Natural killer cell (primary cell): ENCODE measurements at regions not wholly inside any gene's neighbourhood (a gene's known extent, or its start where the extent isn't known, plus 50 kb on each side); places are given as distances from the start of the nearest gene placed in this dataset.

Experiments used
- ATAC-seq, 3 donors: fragments of 150-1000 bp in 2 of 3; fragments of 200-7000 bp in 1 of 3; cut with Tn5 transposase; 1 replicate in 1 of 3; 2 replicates in 2 of 3; pipeline ENCODE4 v1.10.0; 2021; ENCODE audit warnings: mild to moderate bottlenecking in 2 of 3, moderate library complexity in 2 of 3
- DNase-seq, 2 donors: peaks; one replicate each; pipeline versions ENCODE4 v3.0.0 to v3.0.0-alpha.2; 2013 to 2021; ENCODE audit warnings: mixed read lengths in 1 of 2
- H3K27ac ChIP-seq: one replicate; pipeline ENCODE4 v1.5.1; 2013; ENCODE audit warnings: mild to moderate bottlenecking, low read length
- H3K27me3 ChIP-seq: one replicate; pipeline ENCODE4 v1.6.1; 2013; ENCODE audit warnings: low read length; ENCODE audit not compliant: control insufficient read depth, insufficient read depth
- H3K36me3 ChIP-seq: one replicate; pipeline ENCODE4 v1.6.1; 2013; ENCODE audit warnings: low read length; ENCODE audit not compliant: control insufficient read depth, insufficient read depth
- H3K4me1 ChIP-seq: one replicate; pipeline ENCODE4 v1.6.1; 2013; ENCODE audit warnings: low read length; ENCODE audit not compliant: control insufficient read depth, insufficient read depth
- H3K4me3 ChIP-seq: one replicate; pipeline ENCODE4 v1.5.1; 2013; ENCODE audit warnings: low read length
- H3K9me3 ChIP-seq: one replicate; pipeline ENCODE4 v1.6.1; 2013; ENCODE audit warnings: low read length; ENCODE audit not compliant: control insufficient read depth, insufficient read depth
- H3K27ac Mint-ChIP-seq, 2 donors: one replicate each; pipeline ENCODE4 v1.8.0; 2022; ENCODE audit warnings: mild to moderate bottlenecking in 2 of 2, mixed read lengths in 2 of 2, moderate library complexity in 1 of 2
- H3K27me3 Mint-ChIP-seq, 2 donors: one replicate each; pipeline ENCODE4 v1.8.0; 2022; ENCODE audit warnings: low read depth in 2 of 2, mixed read lengths in 2 of 2
- H3K36me3 Mint-ChIP-seq: one replicate; pipeline ENCODE4 v1.8.0; 2022; ENCODE audit warnings: mixed read lengths
- H3K4me1 Mint-ChIP-seq, 2 donors: one replicate each; pipeline ENCODE4 v1.8.0; 2022; ENCODE audit warnings: mixed read lengths in 2 of 2
- H3K4me3 Mint-ChIP-seq: one replicate; pipeline ENCODE4 v1.8.0; 2022; ENCODE audit warnings: mild to moderate bottlenecking, moderate library complexity, mixed read lengths
- H3K9me3 Mint-ChIP-seq, 2 donors: one replicate each; pipeline ENCODE4 v1.8.0; 2022; ENCODE audit warnings: mixed read lengths in 2 of 2
- CTCF ChIP-seq: fragments of 200-600 bp; IDR thresholded peaks from one replicate; pipeline ENCODE4 v1.8.0; 2022; ENCODE audit warnings: antibody characterized with exemption
- WGBS: methylation state at CpG from one replicate; pipeline ENCODE4 v1.1.7; 2013; ENCODE audit warnings: missing lambda C conversion rate; ENCODE audit not compliant: insufficient coverage; 5-methylcytosine and 5-hydroxymethylcytosine counted together
- intact Hi-C: fragments of 100-400 bp; cut with micrococcal nuclease; formaldehyde crosslinking; loops from one replicate; pipeline ENCODE4 v1.14.2; 2022

GRCh38 chr20:18943542-18943941 is 130.0 kb downstream of the SCP2D1 start:
- Histone ChIP-seq H3K27ac (no peak overlapping the region), H3K9me3 (no peaks in the 10 kb centered on the region), H3K4me3 (no peak overlapping the region), H3K36me3 (no peaks in the 10 kb centered on the region), H3K27me3 (no peaks in the 10 kb centered on the region), H3K4me1 (no peaks in the 10 kb centered on the region)
- Mint-ChIP-seq H3K36me3 (no peaks in the 10 kb centered on the region), H3K4me1 (no peaks in the 10 kb centered on the region), H3K27ac (no peak overlapping the region), H3K4me3 (no peak overlapping the region), H3K27me3 (peaks cover 10 to 13% of the 10 kb centered on the region in 2 donors), H3K9me3 (peaks cover 2 to 4% of the 10 kb centered on the region in 2 donors)
- intact Hi-C loops = no loop called here
- no peak for DNase-seq
- ATAC-seq = no peak
- WGBS = 91% methylated on average over 4 of the region's 4 CpGs
- TF ChIP-seq CTCF = no peak

- no peaks in the 10 kb centered on the region for H3K9me3 ChIP-seq
- no peaks in the 10 kb centered on the region for H3K36me3 ChIP-seq
- Mint-ChIP-seq H3K27ac (no peak overlapping the region), H3K4me1 (no peaks in the 10 kb centered on the region), H3K27me3 (peaks cover 0 to 3% of the 10 kb centered on the region in 2 donors), H3K9me3 (peaks cover 0 to 4% of the 10 kb centered on the region in 2 donors), H3K4me3 (no peak overlapping the region), H3K36me3 (no peaks in the 10 kb centered on the region)
- H3K4me1 ChIP-seq = no peaks in the 10 kb centered on the region
- DNase-seq (no peak), ATAC-seq (no peak)
- TF ChIP-seq CTCF = no peak
- intact Hi-C loops = no loop called here
- no peak overlapping the region for H3K4me3 ChIP-seq
- WGBS = 78% methylated on average over 3 of the region's 4 CpGs
- H3K27ac ChIP-seq = no peak overlapping the region
- H3K27me3 ChIP-seq = no peaks in the 10 kb centered on the region
Observed at GRCh38 chr20:18956890-18957289, 143.3 kb downstream of the SCP2D1 start.

GRCh38 chr20:18957328-18957727 is 143.7 kb downstream of the SCP2D1 start:
- Mint-ChIP-seq H3K4me3 (no peak overlapping the region), H3K4me1 (no peaks in the 10 kb centered on the region), H3K27me3 (peaks cover 0 to 7% of the 10 kb centered on the region in 2 donors), H3K27ac (no peak overlapping the region), H3K36me3 (no peaks in the 10 kb centered on the region), H3K9me3 (peaks cover 0 to 4% of the 10 kb centered on the region in 2 donors)
- no peak overlapping the region for H3K27ac ChIP-seq
- no peaks in the 10 kb centered on the region for H3K9me3 ChIP-seq
- ATAC-seq = no peak
- intact Hi-C loops = no loop called here
- TF ChIP-seq CTCF = no peak
- H3K27me3 ChIP-seq = no peaks in the 10 kb centered on the region
- no peak for DNase-seq
- H3K36me3 ChIP-seq = no peaks in the 10 kb centered on the region
- 90% methylated on average over 1 of the region's 2 CpGs for WGBS
- H3K4me3 ChIP-seq = no peak overlapping the region
- H3K4me1 ChIP-seq = no peaks in the 10 kb centered on the region

- DNase-seq (no peak), ATAC-seq (no peak)
- WGBS = 94% methylated on average over 5 of the region's 5 CpGs
Observed at GRCh38 chr20:18971121-18971520, 157.5 kb downstream of the SCP2D1 start.

More at GRCh38 chr20:18971121-18971520, 157.5 kb downstream of the SCP2D1 start:
- no peak overlapping the region for H3K27ac Mint-ChIP-seq
- no peak overlapping the region for H3K4me3 ChIP-seq
- peaks cover under 1% of the 10 kb centered on the region for H3K9me3 ChIP-seq
- H3K27me3 ChIP-seq = no peaks in the 10 kb centered on the region
- H3K27me3 Mint-ChIP-seq = peaks cover 6 to 11% of the 10 kb centered on the region in 2 donors
- H3K36me3 ChIP-seq = no peaks in the 10 kb centered on the region
- no peaks in the 10 kb centered on the region for H3K4me1 ChIP-seq
- no peak for TF ChIP-seq CTCF
- intact Hi-C loops = no loop called here
- no peak overlapping the region for H3K4me3 Mint-ChIP-seq
- H3K27ac ChIP-seq = no peak overlapping the region
- no peaks in the 10 kb centered on the region for H3K4me1 Mint-ChIP-seq
- no peaks in the 10 kb centered on the region for H3K9me3 Mint-ChIP-seq
- H3K36me3 Mint-ChIP-seq = no peaks in the 10 kb centered on the region
